GM08714 (cell line): ENCODE measurements at regions not wholly inside any gene's neighbourhood (a gene's known extent, or its start where the extent isn't known, plus 50 kb on each side); places are given as distances from the start of the nearest gene placed in this dataset.
"Not testable (repeated sequence)": the region's sequence is repeated elsewhere in the genome, so short reads cannot be mapped to it uniquely, and the experiment has no call there.

Experiments
- H3K4me3 ChIP-seq: fragments of 200-500 bp; sonication (Bioruptor generic); 2 replicates; pipeline ENCODE4 v1.5.1; 2014; ENCODE audit warnings: mild to moderate bottlenecking, low read length, inconsistent platforms

- peak overlapping the region; percentile 45; the same call in 1 of the 2 replicates for H3K4me3 ChIP-seq
Observed at GRCh38 chr15:30470601-30471365, 56.7 kb upstream of the GOLGA8R start.

GRCh38 chr15:30471366-30471749 is 57.3 kb upstream of the GOLGA8R start:
- H3K4me3 ChIP-seq: peak overlapping the region; percentile 45; the same call in 1 of the 2 replicates

GRCh38 chr15:30471817-30472551 is 57.9 kb upstream of the GOLGA8R start:
- H3K4me3 ChIP-seq: not testable (repeated sequence)

GRCh38 chr15:30484887-30485286 is 67.0 kb upstream of the GOLGA8Q start:
- H3K4me3 ChIP-seq: not testable (repeated sequence)

GRCh38 chr15:30489237-30489636 is 62.6 kb upstream of the GOLGA8Q start:
- H3K4me3 ChIP-seq: not testable (repeated sequence)

- H3K4me3 ChIP-seq: not testable (repeated sequence)
Observed at GRCh38 chr15:30490334-30490733, 61.5 kb upstream of the GOLGA8Q start.

GRCh38 chr15:30493947-30494346 is 57.9 kb upstream of the GOLGA8Q start:
- not testable (repeated sequence) for H3K4me3 ChIP-seq

GRCh38 chr15:30497275-30497674 is 54.6 kb upstream of the GOLGA8Q start:
- not testable (repeated sequence) for H3K4me3 ChIP-seq

- not testable (repeated sequence) for H3K4me3 ChIP-seq
Observed at GRCh38 chr15:30499233-30499632, 52.6 kb upstream of the GOLGA8Q start.

- not testable (repeated sequence) for H3K4me3 ChIP-seq
Observed at GRCh38 chr15:30500511-30500910, 51.3 kb upstream of the GOLGA8Q start.
